Left lung (tissue), 4 donors: ENCODE measurements at regions not wholly inside any gene's neighbourhood (a gene's known extent, or its start where the extent isn't known, plus 50 kb on each side); places are given as distances from the start of the nearest gene placed in this dataset.

Experiments used
- ATAC-seq: fragments of 200-7000 bp; cut with Tn5 transposase; one replicate; pipeline ENCODE4 v1.9.1; 2020; ENCODE audit warnings: moderate library complexity
- DNase-seq, 4 donors: peaks; one replicate each; pipeline ENCODE4 v3.0.0-alpha.2; 2013 to 2020
- H3K27ac ChIP-seq, 2 donors: fragments of 200-600 bp; sonication (generic) in 1 of 2; one replicate each; pipeline versions ENCODE4 v1.5.0 to v1.8.0; 2020 to 2021
- H3K27me3 ChIP-seq, 2 donors: fragments of 200-600 bp; sonication (generic) in 1 of 2; one replicate each; pipeline versions ENCODE4 v1.5.0 to v1.8.0; 2020 to 2021
- H3K36me3 ChIP-seq, 2 donors: fragments of 200-600 bp; sonication (generic) in 1 of 2; one replicate each; pipeline versions ENCODE4 v1.5.0 to v1.8.0; 2020 to 2021
- H3K4me1 ChIP-seq, 2 donors: fragments of 200-600 bp; one replicate each; pipeline ENCODE4 v1.8.0; 2021
- H3K4me3 ChIP-seq, 2 donors: fragments of 200-600 bp; sonication (generic) in 1 of 2; one replicate each; pipeline versions ENCODE4 v1.5.0 to v1.8.0; 2020 to 2021; ENCODE audit warnings: mild to moderate bottlenecking in 1 of 2
- H3K9me3 ChIP-seq, 2 donors: fragments of 200-600 bp; sonication (generic) in 1 of 2; one replicate each; pipeline versions ENCODE4 v1.5.0 to v1.8.0; 2020 to 2021
- CTCF ChIP-seq, 2 donors: fragments of 200-600 bp; sonication (generic) in 1 of 2; IDR thresholded peaks; one replicate each; pipeline versions ENCODE4 v1.5.0 to v1.8.0; 2021; ENCODE audit warnings: antibody characterized with exemption in 2 of 2
- intact Hi-C, 2 donors: fragments of 100-400 bp; cut with DNase I; formaldehyde crosslinking; loops; one replicate each; pipeline versions ENCODE4 v1.11.2 to v1.14.2; 2022
- donor health status: DM: no; HTN: yes; CAD: no.
- donor health status: DM: no; HTN: no; CAD: no.

DNA sequence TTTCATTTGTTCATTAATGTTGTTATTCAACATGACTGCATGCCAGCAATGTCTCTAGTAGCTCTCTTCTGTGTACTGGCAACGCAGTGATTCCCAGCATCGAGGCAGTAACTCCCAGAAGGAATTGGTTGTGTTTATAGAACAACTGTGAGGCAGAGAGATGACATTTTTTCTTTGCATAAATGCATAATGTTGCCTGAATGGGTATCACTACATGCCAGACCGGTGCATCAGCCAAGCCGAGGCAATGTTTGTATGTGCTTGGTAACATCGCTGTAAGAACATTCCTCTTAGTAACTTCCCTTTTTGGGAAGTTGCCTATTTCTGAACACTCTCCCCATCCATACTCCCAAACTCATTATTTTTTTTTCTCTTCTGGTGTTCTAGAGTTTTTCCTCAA is 182.9 kb downstream of the HTR7 start:
- TF ChIP-seq CTCF (IDR thresholded peaks at IDR 0.05), result no peak
- Histone ChIP-seq H3K9me3 (no peaks in the 10 kb centered on the region), H3K4me1 (no peaks in the 10 kb centered on the region), H3K27me3 (no peaks in the 10 kb centered on the region), H3K4me3 (no peak overlapping the region), H3K27ac (no peak overlapping the region), H3K36me3 (no peaks in the 10 kb centered on the region)
- ATAC-seq, result no peak
- intact Hi-C loops, result no loop called here
- DNase-seq, result peak in 2 of 4 donors; percentile 7 to 11

DNA sequence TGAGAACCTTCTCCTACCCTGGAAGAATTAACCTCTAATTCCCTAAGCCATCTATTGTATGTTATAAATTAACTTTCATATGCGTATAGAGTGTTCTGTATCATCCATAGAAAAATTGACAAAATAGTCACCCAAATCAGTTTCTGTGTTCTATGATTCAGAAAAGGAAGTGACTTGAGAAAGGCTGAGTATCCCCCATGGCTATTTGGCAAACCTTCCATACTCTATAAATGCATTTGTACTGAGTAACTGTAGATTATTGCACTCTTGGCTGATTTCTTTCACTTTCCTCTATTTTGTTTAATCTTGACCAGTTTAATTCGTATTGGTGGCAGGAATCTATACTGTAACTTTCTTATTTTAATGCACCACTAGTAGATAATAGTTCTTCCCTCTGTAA is 182.2 kb downstream of the HTR7 start:
- Histone ChIP-seq H3K4me1 (no peaks in the 10 kb centered on the region), H3K36me3 (no peaks in the 10 kb centered on the region), H3K27ac (no peak overlapping the region), H3K27me3 (no peaks in the 10 kb centered on the region), H3K9me3 (no peaks in the 10 kb centered on the region), H3K4me3 (no peak overlapping the region)
- ATAC-seq (no peak), DNase-seq (no peak)
- intact Hi-C loops, result no loop called here
- TF ChIP-seq CTCF (IDR thresholded peaks at IDR 0.05), result no peak
